Inflammatory macrophage treated with lipopolysaccharide for 4 hours (primary cell): ENCODE measurements at regions not wholly inside any gene's neighbourhood (a gene's known extent, or its start where the extent isn't known, plus 50 kb on each side); places are given as distances from the start of the nearest gene placed in this dataset.
A peak's percentile ranks its signal among the peaks of the same experiment; 100 is the strongest.
"Not testable (repeated sequence)": the region's sequence is repeated elsewhere in the genome, so short reads cannot be mapped to it uniquely, and the experiment has no call there.

ENCODE experiments used
- DNase-seq: peaks from one replicate; pipeline ENCODE4 v3.0.0-alpha.2; 2020

- no peak for DNase-seq
Observed at GRCh38 chr9:13001989-13002580, 227.3 kb downstream of the LURAP1L start.

- no peak for DNase-seq
Observed at GRCh38 chr9:13002740-13003139, 227.9 kb downstream of the LURAP1L start.

- DNase-seq: no peak
Observed at GRCh38 chr9:13009871-13010270, 235.1 kb downstream of the LURAP1L start.

GRCh38 chr9:13013991-13014883 lies 239.4 kb downstream of the LURAP1L start:
- no peak for DNase-seq

GRCh38 chr9:13017260-13017659 lies 242.4 kb downstream of the LURAP1L start:
- DNase-seq: no peak

- DNase-seq: no peak
Observed at GRCh38 chr9:13020146-13021040, 245.6 kb downstream of the LURAP1L start.

- DNase-seq: no peak
Observed at GRCh38 chr9:13022756-13023155, 247.9 kb downstream of the LURAP1L start.

GRCh38 chr9:13023498-13023897 lies 248.7 kb downstream of the LURAP1L start:
- DNase-seq: no peak

- no peak for DNase-seq
Observed at GRCh38 chr9:13026956-13027355, 252.1 kb downstream of the LURAP1L start.

GRCh38 chr9:13027879-13028278 lies 251.6 kb downstream of the MPDZ start:
- no peak for DNase-seq

- DNase-seq: no peak
Observed at GRCh38 chr9:13032585-13032984, 246.9 kb downstream of the MPDZ start.

GRCh38 chr9:13033959-13034693 lies 245.4 kb downstream of the MPDZ start:
- DNase-seq: peak; percentile 8

- DNase-seq: no peak
Observed at GRCh38 chr9:13034694-13035002, 244.8 kb downstream of the MPDZ start.

GRCh38 chr9:13035822-13036221 lies 243.7 kb downstream of the MPDZ start:
- no peak for DNase-seq

- DNase-seq: not testable (repeated sequence)
Observed at GRCh38 chr9:13037808-13038207, 241.7 kb downstream of the MPDZ start.

- no peak for DNase-seq
Observed at GRCh38 chr9:13047827-13048587, 231.5 kb downstream of the MPDZ start.

- no peak for DNase-seq
Observed at GRCh38 chr9:13049223-13049622, 230.3 kb downstream of the MPDZ start.

- DNase-seq: no peak
Observed at GRCh38 chr9:13053504-13053903, 226.0 kb downstream of the MPDZ start.

- DNase-seq: no peak
Observed at GRCh38 chr9:13054389-13054788, 225.1 kb downstream of the MPDZ start.
